ENCODE measurements at regions not wholly inside any gene's neighbourhood (a gene's known extent, or its start where the extent isn't known, plus 50 kb on each side); places are given as distances from the start of the nearest gene placed in this dataset.
"Not testable (repeated sequence)": the region's sequence is repeated elsewhere in the genome, so short reads cannot be mapped to it uniquely, and the experiment has no call there.

- Histone ChIP-seq H4K5ac (ENCODE audit: insufficient read length, low read depth, low read length) (no peak overlapping the region), H3K4ac (ENCODE audit: low read depth, low read length) (no peak overlapping the region), H2AK5ac (ENCODE audit: insufficient read length, low read length) (no peak overlapping the region), H3K23ac (ENCODE audit: insufficient read length, low read depth, low read length) (no peak overlapping the region), H2BK12ac (ENCODE audit: insufficient read length, low read depth, low read length) (no peak overlapping the region), H2AFZ (ENCODE audit: low read length) (no peak overlapping the region), H3K4me2 (ENCODE audit: insufficient read depth, insufficient read length, low read length) (no peak overlapping the region), H3K27ac (ENCODE audit: insufficient read length, low read depth, low read length) (no peak overlapping the region), H2BK5ac (ENCODE audit: insufficient read length, low read length) (no peak overlapping the region), H2BK120ac (ENCODE audit: low read depth, low read length, poor library complexity, severe bottlenecking) (no peak overlapping the region), H2BK15ac (ENCODE audit: low read depth, low read length) (no peak overlapping the region), H4K91ac (ENCODE audit: insufficient read length, low read depth, low read length) (no peak overlapping the region), H3K23me2 (ENCODE audit: insufficient read length, low read depth, low read length, poor library complexity, severe bottlenecking) (no peaks in the 10 kb centered on the region), H3K79me2 (ENCODE audit: insufficient read depth, low read length) (no peaks in the 10 kb centered on the region), H3K56ac (ENCODE audit: insufficient read length, low read depth, low read length) (no peak overlapping the region), H3T11ph (ENCODE audit: low read length) (no peak overlapping the region), H2BK20ac (ENCODE audit: low read depth, low read length, poor library complexity, severe bottlenecking) (no peak overlapping the region), H3K9me3 (ENCODE audit: control insufficient read depth, low read depth, low read length) (no peaks in the 10 kb centered on the region), H4K20me1 (ENCODE audit: control insufficient read depth, insufficient read depth, insufficient read length) (no peaks in the 10 kb centered on the region), H3K14ac (ENCODE audit: insufficient read depth, low read length) (no peak overlapping the region), H3K4me1 (ENCODE audit: insufficient read depth, low read length) (peaks cover 2% of the 10 kb centered on the region; the same call in 1 of the 2 replicates), H4K8ac (replicated peaks; ENCODE audit: insufficient read length, low read depth, low read length) (no peak overlapping the region), H3K9ac (ENCODE audit: extremely low read depth, insufficient read length, low read length) (no peak overlapping the region), H3K18ac (ENCODE audit: insufficient read length, low read depth, low read length) (no peak overlapping the region), H3K79me1 (ENCODE audit: insufficient read depth, low read depth, low read length, poor library complexity, severe bottlenecking) (no peaks in the 10 kb centered on the region), H3K27me3 (ENCODE audit: insufficient read depth, low read length) (no peaks in the 10 kb centered on the region)
- DNase-seq: no peak
- Mint-ChIP-seq H3K36me3 (ENCODE audit: insufficient read depth in 1 of 3, low read depth in 3 of 3) (peaks cover 0 to 9% (median 0%) of the 10 kb centered on the region in 3 experiments; a peak in 4 of 7 replicates), H3K27me3 (ENCODE audit: low read depth) (no peaks in the 10 kb centered on the region; the same call in 1 of the 2 replicates), H3K4me3 (no peak overlapping the region), H3K27ac (no peak overlapping the region), H3K9me3 (peaks cover 2 to 4% of the 10 kb centered on the region in 2 experiments; a peak in 2 of 5 replicates), H3K4me1 (peaks cover 0 to 3% of the 10 kb centered on the region in 2 experiments; a peak in 1 of 4 replicates)
- TF ChIP-seq, protein P1, sequence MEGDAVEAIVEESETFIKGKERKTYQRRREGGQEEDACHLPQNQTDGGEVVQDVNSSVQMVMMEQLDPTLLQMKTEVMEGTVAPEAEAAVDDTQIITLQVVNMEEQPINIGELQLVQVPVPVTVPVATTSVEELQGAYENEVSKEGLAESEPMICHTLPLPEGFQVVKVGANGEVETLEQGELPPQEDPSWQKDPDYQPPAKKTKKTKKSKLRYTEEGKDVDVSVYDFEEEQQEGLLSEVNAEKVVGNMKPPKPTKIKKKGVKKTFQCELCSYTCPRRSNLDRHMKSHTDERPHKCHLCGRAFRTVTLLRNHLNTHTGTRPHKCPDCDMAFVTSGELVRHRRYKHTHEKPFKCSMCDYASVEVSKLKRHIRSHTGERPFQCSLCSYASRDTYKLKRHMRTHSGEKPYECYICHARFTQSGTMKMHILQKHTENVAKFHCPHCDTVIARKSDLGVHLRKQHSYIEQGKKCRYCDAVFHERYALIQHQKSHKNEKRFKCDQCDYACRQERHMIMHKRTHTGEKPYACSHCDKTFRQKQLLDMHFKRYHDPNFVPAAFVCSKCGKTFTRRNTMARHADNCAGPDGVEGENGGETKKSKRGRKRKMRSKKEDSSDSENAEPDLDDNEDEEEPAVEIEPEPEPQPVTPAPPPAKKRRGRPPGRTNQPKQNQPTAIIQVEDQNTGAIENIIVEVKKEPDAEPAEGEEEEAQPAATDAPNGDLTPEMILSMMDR (conservative IDR thresholded peaks at IDR 0.05): no peak
- WGBS (ENCODE audit: extremely low coverage, insufficient read length, low lambda C conversion rate): no CpG with 5 or more reads among the region's 3 CpGs
Measured at GRCh38 chr10:33473688-33474087, 139.2 kb upstream of the NRP1 start.

DNA sequence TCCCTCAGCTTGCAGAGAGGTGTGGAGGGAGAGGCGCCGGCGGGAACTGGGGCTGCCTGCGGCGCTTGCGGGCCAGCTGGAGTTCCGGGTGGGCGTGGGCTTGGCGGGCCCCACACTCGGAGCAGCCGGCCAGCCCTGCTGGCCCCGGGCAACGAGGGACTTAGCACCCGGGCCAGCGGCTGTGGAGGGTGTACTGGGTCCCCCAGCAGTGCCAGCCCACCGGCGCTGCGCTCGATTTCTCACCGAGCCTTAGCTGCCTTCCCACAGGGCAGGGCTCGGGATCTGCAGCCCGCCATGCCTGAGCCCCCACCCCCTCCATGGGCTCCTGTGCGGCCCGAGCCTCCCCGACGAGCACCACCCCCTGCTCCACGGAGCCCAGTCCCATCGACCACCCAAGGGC is 133.5 kb upstream of the NRP1 start:
- H3K4me1 ChIP-seq (ENCODE audit: insufficient read depth, low read length); H3K27me3 Mint-ChIP-seq (ENCODE audit: low read depth): not testable (repeated sequence)

More for the DNA sequence above, 133.5 kb upstream of the NRP1 start:
- not testable (repeated sequence) for H2BK5ac ChIP-seq (ENCODE audit: insufficient read length, low read length); H2BK20ac ChIP-seq (ENCODE audit: low read depth, low read length, poor library complexity, severe bottlenecking); H4K8ac ChIP-seq (replicated peaks; ENCODE audit: insufficient read length, low read depth, low read length); H3K9me3 Mint-ChIP-seq; H4K91ac ChIP-seq (ENCODE audit: insufficient read length, low read depth, low read length); H3K56ac ChIP-seq (ENCODE audit: insufficient read length, low read depth, low read length); H3K79me1 ChIP-seq (ENCODE audit: insufficient read depth, low read depth, low read length, poor library complexity, severe bottlenecking); H3K4ac ChIP-seq (ENCODE audit: low read depth, low read length); H3K9ac ChIP-seq (ENCODE audit: extremely low read depth, insufficient read length, low read length); H2AK5ac ChIP-seq (ENCODE audit: insufficient read length, low read length); H3T11ph ChIP-seq (ENCODE audit: low read length); H3K27ac ChIP-seq (ENCODE audit: insufficient read length, low read depth, low read length); H3K79me2 ChIP-seq (ENCODE audit: insufficient read depth, low read length); H3K36me3 Mint-ChIP-seq (ENCODE audit: insufficient read depth in 1 of 3, low read depth in 3 of 3); H3K23ac ChIP-seq (ENCODE audit: insufficient read length, low read depth, low read length); H3K4me2 ChIP-seq (ENCODE audit: insufficient read depth, insufficient read length, low read length); H3K4me3 Mint-ChIP-seq; H3K9me3 ChIP-seq (ENCODE audit: control insufficient read depth, low read depth, low read length); H3K4me1 Mint-ChIP-seq; H4K5ac ChIP-seq (ENCODE audit: insufficient read length, low read depth, low read length); H2BK15ac ChIP-seq (ENCODE audit: low read depth, low read length); H4K20me1 ChIP-seq (ENCODE audit: control insufficient read depth, insufficient read depth, insufficient read length); H2BK12ac ChIP-seq (ENCODE audit: insufficient read length, low read depth, low read length); H3K14ac ChIP-seq (ENCODE audit: insufficient read depth, low read length); H3K27ac Mint-ChIP-seq; DNase-seq; H3K18ac ChIP-seq (ENCODE audit: insufficient read length, low read depth, low read length); H3K23me2 ChIP-seq (ENCODE audit: insufficient read length, low read depth, low read length, poor library complexity, severe bottlenecking); H3K27me3 ChIP-seq (ENCODE audit: insufficient read depth, low read length); H2AFZ ChIP-seq (ENCODE audit: low read length); H2BK120ac ChIP-seq (ENCODE audit: low read depth, low read length, poor library complexity, severe bottlenecking)
- no CpG with 5 or more reads among the region's 28 CpGs for WGBS (ENCODE audit: extremely low coverage, insufficient read length, low lambda C conversion rate)

Measured in H9 (cell line).